A673 (cell line): ENCODE measurements at regions not wholly inside any gene's neighbourhood (a gene's known extent, or its start where the extent isn't known, plus 50 kb on each side); places are given as distances from the start of the nearest gene placed in this dataset.

Experiments
- BruUV-seq: library from RNA; stranded (reverse); fragments of 400-500 nt; replicated peaks from 2 replicates; lab custom pipeline; 2021; lab: Mats Ljungman, UMichigan
- CTCF ChIA-PET: fragments of 300-600 bp; sonication (Branson Sonifier 250); formaldehyde crosslinking; loops from one replicate; lab custom pipeline; 2022; ENCODE audit warnings: antibody characterized with exemption; lab: Charles Lee
- POLR2A ChIA-PET: fragments of 300-600 bp; sonication (Branson Sonifier 250); formaldehyde crosslinking; loops from one replicate; lab custom pipeline; 2022; ENCODE audit warnings: antibody characterized with exemption; ENCODE audit not compliant: low non-redundant PET; lab: Charles Lee
- DNase-seq: peaks from one replicate; pipeline ENCODE4 v3.0.0-alpha.2; 2015; ENCODE audit warnings: low spot score
- H3K27ac ChIP-seq: fragments of 200-600 bp; sonication (generic); 2 replicates; pipeline ENCODE4 v1.5.1; 2016; ENCODE audit warnings: mixed run types, low read depth, mild to moderate bottlenecking, mixed read lengths, antibody characterized with exemption, low read length; ENCODE audit not compliant: poor library complexity, severe bottlenecking
- H3K27me3 ChIP-seq: fragments of 200-600 bp; sonication (generic); replicated peaks from 2 replicates; pipeline ENCODE4 v1.6.1; 2017; ENCODE audit warnings: mixed run types, low read depth, mild to moderate bottlenecking, mixed read lengths, antibody characterized with exemption, low read length; ENCODE audit not compliant: insufficient read depth, poor library complexity
- H3K36me3 ChIP-seq: fragments of 200-600 bp; sonication (generic); 2 replicates; pipeline ENCODE4 v1.6.1; 2016; ENCODE audit warnings: mixed run types, mild to moderate bottlenecking, mixed read lengths, antibody characterized with exemption, low read length; ENCODE audit not compliant: insufficient read depth, poor library complexity, severe bottlenecking
- H3K4me1 ChIP-seq: fragments of 200-600 bp; sonication (generic); 2 replicates; pipeline ENCODE4 v1.6.1; 2017; ENCODE audit warnings: mixed run types, mild to moderate bottlenecking, mixed read lengths, antibody characterized with exemption, low read length; ENCODE audit not compliant: insufficient read depth, poor library complexity, severe bottlenecking
- H3K4me3 ChIP-seq: fragments of 200-600 bp; sonication (generic); 2 replicates; pipeline ENCODE4 v1.5.1; 2016; ENCODE audit warnings: low read depth, mixed run types, mild to moderate bottlenecking, mixed read lengths, low read length; ENCODE audit not compliant: poor library complexity, severe bottlenecking
- H3K9me3 ChIP-seq: fragments of 200-600 bp; sonication (generic); 2 replicates; pipeline ENCODE4 v1.6.1; 2016; ENCODE audit warnings: mixed run types, low read depth, mild to moderate bottlenecking, mixed read lengths, antibody characterized with exemption, low read length; ENCODE audit not compliant: poor library complexity, severe bottlenecking
- CTCF ChIP-seq: fragments of 300-800, 200-600 bp; sonication (generic); conservative IDR thresholded peaks from 2 replicates; pipeline ENCODE4 v1.5.1; 2017; ENCODE audit warnings: low read depth, mild to moderate bottlenecking, antibody characterized with exemption, low read length, moderate library complexity, mixed read lengths
- EZH2 ChIP-seq: fragments of 200-600 bp; sonication (generic); IDR thresholded peaks from 2 replicates; pipeline ENCODE4 v1.6.1; 2017; ENCODE audit warnings: borderline replicate concordance, low read depth, mild to moderate bottlenecking, mixed read lengths, antibody characterized with exemption, low read length; ENCODE audit not compliant: poor library complexity, severe bottlenecking
- intact Hi-C: fragments of 100-400 bp; cut with micrococcal nuclease; formaldehyde crosslinking; loops from one replicate; pipeline ENCODE4 v1.10.0; 2022; ENCODE audit not compliant: unreplicated experiment

- Histone ChIP-seq H3K9me3 (peaks cover 4% of the 10 kb centered on the region), H3K27me3 (no peaks in the 10 kb centered on the region), H3K4me3 (no peak overlapping the region), H3K27ac (no peak overlapping the region), H3K4me1 (no peaks in the 10 kb centered on the region), H3K36me3 (no peaks in the 10 kb centered on the region)
- DNase-seq: no peak
- intact Hi-C loops: no loop called here
- TF ChIP-seq CTCF (no peak), EZH2 (no peak)
- BruUV-seq: no TSS peak
- POLR2A ChIA-PET: no interaction called here
- CTCF ChIA-PET: no interaction called here
These were observed 457.5 kb downstream of the TAF11L14 start for GRCh38 chr5:18091758-18092157.

- Histone ChIP-seq H3K4me3 (no peak overlapping the region), H3K9me3 (no peaks in the 10 kb centered on the region), H3K4me1 (peaks cover 12% of the 10 kb centered on the region), H3K36me3 (no peaks in the 10 kb centered on the region), H3K27ac (no peak overlapping the region), H3K27me3 (no peaks in the 10 kb centered on the region)
- ChIA-PET CTCF (no interaction called here), POLR2A (no interaction called here)
- intact Hi-C loops: no loop called here
- TF ChIP-seq CTCF (no peak), EZH2 (no peak)
- no TSS peak for BruUV-seq
- DNase-seq: no peak
These were observed 460.8 kb downstream of the TAF11L14 start for GRCh38 chr5:18095061-18095460.

- BruUV-seq: no TSS peak
- no peak overlapping the region for H3K27ac ChIP-seq
- H3K4me1 ChIP-seq: peaks cover 12% of the 10 kb centered on the region
- no peaks in the 10 kb centered on the region for H3K27me3 ChIP-seq
- ChIA-PET CTCF (no interaction called here), POLR2A (interaction anchor here (1.2 kb wide), 1 partner anchor 8 kb away, joined by 3 read pairs; no protein-coding TSS in a partner anchor)
- DNase-seq: no peak
- no peak for TF ChIP-seq CTCF
- TF ChIP-seq EZH2: no peak
- H3K4me3 ChIP-seq: no peak overlapping the region
- no peaks in the 10 kb centered on the region for H3K9me3 ChIP-seq
- no peaks in the 10 kb centered on the region for H3K36me3 ChIP-seq
- intact Hi-C loops: no loop called here
These were observed 463.6 kb downstream of the TAF11L14 start for GRCh38 chr5:18097817-18098216.
